ENCODE measurements at regions not wholly inside any gene's neighbourhood (a gene's known extent, or its start where the extent isn't known, plus 50 kb on each side); places are given as distances from the start of the nearest gene placed in this dataset.

GRCh38 chr5:56329652-56330051, 96.5 kb upstream of the ANKRD55 start:
- H3K14ac ChIP-seq (ENCODE audit: insufficient read depth, low read length), result no peak overlapping the region
- Mint-ChIP-seq H3K4me3 (no peak overlapping the region), H3K27ac (no peak overlapping the region), H3K9me3 (peaks cover 11 to 12% of the 10 kb centered on the region in 2 experiments), H3K4me1 (peaks cover 14 to 15% of the 10 kb centered on the region in 2 experiments), H3K27me3 (ENCODE audit: low read depth) (peaks cover 6% of the 10 kb centered on the region), H3K36me3 (ENCODE audit: insufficient read depth in 1 of 3, low read depth in 3 of 3) (peaks cover 3 to 12% (median 10%) of the 10 kb centered on the region in 3 experiments; a peak in 6 of 7 replicates)
- no peaks in the 10 kb centered on the region for H4K20me1 ChIP-seq (ENCODE audit: control insufficient read depth, insufficient read depth, insufficient read length)
- H3K79me2 ChIP-seq (ENCODE audit: insufficient read depth, low read length), result no peaks in the 10 kb centered on the region
- no peaks in the 10 kb centered on the region for H3K23me2 ChIP-seq (ENCODE audit: insufficient read length, low read depth, low read length, poor library complexity, severe bottlenecking)
- H3K9ac ChIP-seq (ENCODE audit: extremely low read depth, insufficient read length, low read length), result no peak overlapping the region
- H3K9me3 ChIP-seq (ENCODE audit: control insufficient read depth, low read depth, low read length), result no peaks in the 10 kb centered on the region
- H3K23ac ChIP-seq (ENCODE audit: insufficient read length, low read depth, low read length), result no peak overlapping the region
- H4K91ac ChIP-seq (ENCODE audit: insufficient read length, low read depth, low read length), result no peak overlapping the region
- H2BK5ac ChIP-seq (ENCODE audit: insufficient read length, low read length), result no peak overlapping the region
- H3K56ac ChIP-seq (ENCODE audit: insufficient read length, low read depth, low read length), result no peak overlapping the region
- no peaks in the 10 kb centered on the region for H3K27me3 ChIP-seq (ENCODE audit: insufficient read depth, low read length)
- no peak overlapping the region for H4K8ac ChIP-seq (replicated peaks; ENCODE audit: insufficient read length, low read depth, low read length)
- H2BK20ac ChIP-seq (ENCODE audit: low read depth, low read length, poor library complexity, severe bottlenecking), result no peak overlapping the region
- no peak overlapping the region for H4K5ac ChIP-seq (ENCODE audit: insufficient read length, low read depth, low read length)
- no peak overlapping the region for H2AFZ ChIP-seq (ENCODE audit: low read length)
- no peaks in the 10 kb centered on the region for H3K4me1 ChIP-seq (ENCODE audit: insufficient read depth, low read length)
- no peak overlapping the region for H3K18ac ChIP-seq (ENCODE audit: insufficient read length, low read depth, low read length)
- H3T11ph ChIP-seq (ENCODE audit: low read length), result no peak overlapping the region
- no peak overlapping the region for H2BK120ac ChIP-seq (ENCODE audit: low read depth, low read length, poor library complexity, severe bottlenecking)
- no peak for DNase-seq
- WGBS (ENCODE audit: extremely low coverage, insufficient read length, low lambda C conversion rate), result no CpG with 5 or more reads among the region's 3 CpGs
- no peak overlapping the region for H2AK5ac ChIP-seq (ENCODE audit: insufficient read length, low read length)
- no peak overlapping the region for H2BK15ac ChIP-seq (ENCODE audit: low read depth, low read length)
- no peak overlapping the region for H3K4ac ChIP-seq (ENCODE audit: low read depth, low read length)
- no peak overlapping the region for H2BK12ac ChIP-seq (ENCODE audit: insufficient read length, low read depth, low read length)
- H3K27ac ChIP-seq (ENCODE audit: insufficient read length, low read depth, low read length), result no peak overlapping the region
- no peaks in the 10 kb centered on the region for H3K79me1 ChIP-seq (ENCODE audit: insufficient read depth, low read depth, low read length, poor library complexity, severe bottlenecking)
- no peak for TF ChIP-seq CTCF (conservative IDR thresholded peaks at IDR 0.05)
- no peak overlapping the region for H3K4me2 ChIP-seq (ENCODE audit: insufficient read depth, insufficient read length, low read length)

All from H9 (cell line).